Heart right ventricle (tissue), 16 donors: ENCODE measurements at regions not wholly inside any gene's neighbourhood (a gene's known extent, or its start where the extent isn't known, plus 50 kb on each side); places are given as distances from the start of the nearest gene placed in this dataset.

Experiments
- ATAC-seq, 8 donors: fragments of 200-7000 bp; cut with Tn5 transposase; one replicate each; pipeline ENCODE4 v1.9.1; 2020; ENCODE audit warnings: mild to moderate bottlenecking in 8 of 8, moderate library complexity in 8 of 8, moderate number of reproducible peaks in 1 of 8
- DNase-seq, 2 donors: peaks; one replicate each; pipeline ENCODE4 v3.0.0-alpha.2; 2020
- H3K27ac ChIP-seq, 10 donors: fragments of 200-600 bp; sonication (generic) in 2 of 10; one replicate each; pipeline versions ENCODE4 v1.5.0 to v1.8.0; 2020 to 2022; ENCODE audit warnings: mild to moderate bottlenecking in 3 of 10
- H3K27me3 ChIP-seq, 7 donors: fragments of 200-600 bp; one replicate each; pipeline ENCODE4 v1.8.0; 2021 to 2022; ENCODE audit warnings: mild to moderate bottlenecking in 2 of 7
- H3K36me3 ChIP-seq, 9 donors: fragments of 200-600 bp; sonication (generic) in 1 of 9; one replicate each; pipeline versions ENCODE4 v1.5.0 to v1.8.0; 2020 to 2022; ENCODE audit warnings: mild to moderate bottlenecking in 2 of 9
- H3K4me1 ChIP-seq, 9 donors: fragments of 200-600 bp; sonication (generic) in 1 of 9; one replicate each; pipeline versions ENCODE4 v1.5.0 to v1.8.0; 2020 to 2022; ENCODE audit warnings: mild to moderate bottlenecking in 4 of 9
- H3K4me3 ChIP-seq, 10 donors: fragments of 200-600 bp; sonication (generic) in 2 of 10; one replicate each; pipeline versions ENCODE4 v1.5.0 to v1.8.0; 2020 to 2022; ENCODE audit warnings: mild to moderate bottlenecking in 7 of 10, moderate library complexity in 2 of 10
- H3K9me3 ChIP-seq, 11 donors: fragments of 200-600 bp in 10 of 11; sonication (generic) in 2 of 11; one replicate each; pipeline versions ENCODE4 v1.5.0 to v1.8.0; 2013 to 2022; ENCODE audit warnings: mild to moderate bottlenecking in 2 of 11, control low read depth in 1 of 11, moderate library complexity in 1 of 11
- WGBS, 2 donors: extraction: QIAGEN DNeasy Blood & Tissue Kit; methylation state at CpG; one replicate each; pipeline ENCODE4 v1.1.7; 2013; ENCODE audit warnings: inconsistent platforms in 1 of 2; 5-methylcytosine and 5-hydroxymethylcytosine counted together
- intact Hi-C, 10 donors: fragments of 100-400 bp; cut with DNase I; formaldehyde crosslinking; loops; one replicate each; pipeline versions ENCODE4 v1.11.1 to v1.14.2; 2022
- TF ChIP-seq, protein P1 (sequence below), 9 donors: fragments of 200-600 bp; sonication (generic) in 2 of 9; IDR thresholded peaks; one replicate each; pipeline versions ENCODE4 v1.5.0 to v1.8.0; 2021 to 2022; ENCODE audit warnings: antibody characterized with exemption in 9 of 9, mild to moderate bottlenecking in 5 of 9, moderate library complexity in 1 of 9
- donor health status: Arrhythmogenic right ventricular cardiomyopathy.
- donor health status: ischemic (EF 13 %, LVEDD 7.1; RV severe dilation, severe dysfunction).
- donor health status: healthy with polysubstance abuse.
- donor health status: DM: no; HTN: yes; CAD: no.
- donor health status: DM: no; HTN: no; CAD: no.
- donor health status: ischemic (EF 25% LVEDD 6.9; RV normal size, moderate dysfunction).
- donor health status: ischemic (EF 25% LVEDD 5.7; RV mildly dilated, moderate dysfunction).
- donor health status: healthy.
- donor health status: DM: yes; HTN: yes; CAD: no.
- donor health status: Ischemic cardiomyopathy.
- donor health status: ischemic (EF 35%, LVEDD 5.7; RV mildly dilated, moderate dysfunction).
- donor health status: nonischemic (EF 11% LVEDD 7.7; RV severe dilation, severe dysfunction).
- donor health status: DM: yes; HTN: yes; CAD: no.
- donor health status: PGD.
- donor health status: ischemic (EF 29% LVEDD 5.4; RV normal size, mild dysfunction).
- donor health status: nonischemic (EF 23%, LVEDD 6.1; RV moderate dilation, normal function).

DNA sequence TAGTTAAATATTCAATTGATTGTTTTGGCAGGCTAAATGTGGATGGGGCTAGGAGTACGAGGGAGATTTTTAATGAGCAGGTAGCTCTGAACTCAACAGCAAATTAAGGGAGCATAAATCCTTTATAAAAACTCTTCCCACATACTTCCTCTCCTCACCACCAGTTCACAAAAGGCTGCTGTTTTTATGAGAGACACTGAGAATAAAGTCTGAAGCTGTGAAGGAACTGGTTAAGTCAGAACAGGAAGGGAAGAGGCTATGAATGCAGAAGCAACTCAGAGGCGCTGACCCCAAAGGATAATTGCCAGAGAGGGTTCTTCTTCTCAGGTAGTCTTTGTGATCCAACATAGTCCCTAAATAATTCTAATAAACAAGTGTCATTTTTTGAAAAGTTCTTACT is 406.1 kb downstream of the GPM6A start:
- H3K36me3 ChIP-seq = no peaks in the 10 kb centered on the region
- ATAC-seq = no peak
- intact Hi-C loops = no loop called here
- DNase-seq = no peak
- WGBS, 2 donors = 44 to 60% methylated on average over 2 of the region's 2 CpGs
- no peak overlapping the region for H3K4me3 ChIP-seq
- H3K4me1 ChIP-seq = no peaks in the 10 kb centered on the region
- peaks cover 0 to 5% (median 0%) of the 10 kb centered on the region in 11 donors for H3K9me3 ChIP-seq
- TF ChIP-seq, protein P1, sequence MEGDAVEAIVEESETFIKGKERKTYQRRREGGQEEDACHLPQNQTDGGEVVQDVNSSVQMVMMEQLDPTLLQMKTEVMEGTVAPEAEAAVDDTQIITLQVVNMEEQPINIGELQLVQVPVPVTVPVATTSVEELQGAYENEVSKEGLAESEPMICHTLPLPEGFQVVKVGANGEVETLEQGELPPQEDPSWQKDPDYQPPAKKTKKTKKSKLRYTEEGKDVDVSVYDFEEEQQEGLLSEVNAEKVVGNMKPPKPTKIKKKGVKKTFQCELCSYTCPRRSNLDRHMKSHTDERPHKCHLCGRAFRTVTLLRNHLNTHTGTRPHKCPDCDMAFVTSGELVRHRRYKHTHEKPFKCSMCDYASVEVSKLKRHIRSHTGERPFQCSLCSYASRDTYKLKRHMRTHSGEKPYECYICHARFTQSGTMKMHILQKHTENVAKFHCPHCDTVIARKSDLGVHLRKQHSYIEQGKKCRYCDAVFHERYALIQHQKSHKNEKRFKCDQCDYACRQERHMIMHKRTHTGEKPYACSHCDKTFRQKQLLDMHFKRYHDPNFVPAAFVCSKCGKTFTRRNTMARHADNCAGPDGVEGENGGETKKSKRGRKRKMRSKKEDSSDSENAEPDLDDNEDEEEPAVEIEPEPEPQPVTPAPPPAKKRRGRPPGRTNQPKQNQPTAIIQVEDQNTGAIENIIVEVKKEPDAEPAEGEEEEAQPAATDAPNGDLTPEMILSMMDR (IDR thresholded peaks at IDR 0.05) = no peak
- H3K27ac ChIP-seq = no peak overlapping the region
- H3K27me3 ChIP-seq = no peaks in the 10 kb centered on the region

DNA sequence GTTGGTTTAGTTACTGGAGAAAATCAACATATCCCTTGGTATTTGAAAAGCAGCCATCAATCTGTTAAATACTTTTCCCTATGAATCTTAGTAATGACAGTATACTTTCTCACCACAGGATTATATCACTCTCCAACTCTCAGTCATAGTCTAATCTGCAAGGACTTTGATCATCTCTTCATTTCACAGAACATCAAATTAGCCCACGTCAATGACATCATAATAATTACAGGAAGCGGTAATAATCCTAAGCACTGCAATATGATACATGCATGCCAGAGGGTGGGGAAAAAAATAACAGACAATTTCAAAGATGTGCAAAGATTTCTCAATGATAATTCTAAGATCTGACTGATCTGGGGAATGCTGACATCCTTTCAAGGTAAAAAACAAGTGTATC is 404.1 kb downstream of the GPM6A start:
- H3K4me1 ChIP-seq = no peaks in the 10 kb centered on the region
- ATAC-seq (no peak), DNase-seq (no peak)
- no peaks in the 10 kb centered on the region for H3K36me3 ChIP-seq
- no peak overlapping the region for H3K4me3 ChIP-seq
- intact Hi-C loops = no loop called here
- no peaks in the 10 kb centered on the region for H3K27me3 ChIP-seq
- peaks cover 0 to 2% (median 0%) of the 10 kb centered on the region in 11 donors for H3K9me3 ChIP-seq
- TF ChIP-seq, protein P1 (IDR thresholded peaks at IDR 0.05) = no peak
- no peak overlapping the region for H3K27ac ChIP-seq
- 78 to 88% methylated on average over 2 of the region's 2 CpGs for WGBS, 2 donors

DNA sequence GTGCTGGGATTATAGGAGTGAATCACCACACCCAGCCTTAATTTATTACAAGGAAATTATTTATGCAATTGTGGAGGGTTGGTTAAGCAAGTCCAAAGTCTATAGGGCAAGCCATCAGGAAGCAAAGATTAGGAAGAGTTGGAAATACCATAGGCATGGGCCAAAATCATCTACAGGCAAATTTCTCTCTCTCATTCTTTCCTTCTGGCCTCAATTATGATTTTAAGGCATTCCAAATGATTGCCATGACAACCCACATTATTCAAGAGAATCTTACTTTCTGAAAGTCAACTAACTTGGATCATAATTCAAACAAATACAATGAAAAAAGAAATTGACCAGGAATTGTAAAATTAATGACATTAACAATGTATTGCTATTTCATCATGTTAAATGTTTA is 400.8 kb downstream of the GPM6A start:
- ATAC-seq (no peak), DNase-seq (no peak)
- Histone ChIP-seq H3K9me3 (peaks cover 0 to 35% (median 16%) of the 10 kb centered on the region in 11 donors), H3K4me1 (no peaks in the 10 kb centered on the region), H3K4me3 (no peak overlapping the region), H3K27ac (no peak overlapping the region), H3K27me3 (no peaks in the 10 kb centered on the region), H3K36me3 (no peaks in the 10 kb centered on the region)
- TF ChIP-seq, protein P1 (IDR thresholded peaks at IDR 0.05) = no peak
- intact Hi-C loops = no loop called here

DNA sequence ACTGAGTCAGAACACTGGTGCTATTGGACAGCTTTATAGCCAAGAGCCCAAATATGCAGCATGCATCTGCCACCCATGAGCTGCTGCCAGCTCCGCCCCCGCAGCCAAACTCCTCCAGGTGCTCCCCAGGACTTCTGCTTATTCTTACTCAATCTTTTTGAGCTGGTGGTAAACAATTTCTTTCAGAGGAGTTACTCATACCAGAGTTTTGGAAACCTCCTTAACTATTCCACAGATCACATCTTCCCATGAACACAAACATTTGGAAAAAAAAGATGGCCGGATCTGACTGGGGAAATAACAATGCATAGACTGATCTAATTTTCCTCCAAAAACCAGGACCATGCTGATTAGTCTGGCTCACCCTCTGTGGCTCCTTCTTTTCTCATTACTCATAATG is 399.9 kb downstream of the GPM6A start:
- intact Hi-C loops = no loop called here

More for the DNA sequence above, 399.9 kb downstream of the GPM6A start:
- DNase-seq (no peak), ATAC-seq (no peak)
- H3K4me1 ChIP-seq = no peaks in the 10 kb centered on the region
- H3K27me3 ChIP-seq = no peaks in the 10 kb centered on the region
- H3K9me3 ChIP-seq = peaks cover 0 to 45% (median 16%) of the 10 kb centered on the region in 11 donors
- no peak overlapping the region for H3K27ac ChIP-seq
- H3K4me3 ChIP-seq = no peak overlapping the region
- no peaks in the 10 kb centered on the region for H3K36me3 ChIP-seq
- TF ChIP-seq, protein P1 (IDR thresholded peaks at IDR 0.05) = no peak
- WGBS, 2 donors = 44 to 57% methylated on average over 3 of the region's 3 CpGs
